GM18907 (cell line): ENCODE measurements at regions not wholly inside any gene's neighbourhood (a gene's known extent, or its start where the extent isn't known, plus 50 kb on each side); places are given as distances from the start of the nearest gene placed in this dataset.

ENCODE experiments used
- ATAC-seq: cut with Tn5 transposase; IDR thresholded peaks from one replicate; pipeline ENCODE4 v1.9.1; 2021; ENCODE audit warnings: mild to moderate bottlenecking, moderate library complexity; ENCODE audit not compliant: unreplicated experiment

DNA sequence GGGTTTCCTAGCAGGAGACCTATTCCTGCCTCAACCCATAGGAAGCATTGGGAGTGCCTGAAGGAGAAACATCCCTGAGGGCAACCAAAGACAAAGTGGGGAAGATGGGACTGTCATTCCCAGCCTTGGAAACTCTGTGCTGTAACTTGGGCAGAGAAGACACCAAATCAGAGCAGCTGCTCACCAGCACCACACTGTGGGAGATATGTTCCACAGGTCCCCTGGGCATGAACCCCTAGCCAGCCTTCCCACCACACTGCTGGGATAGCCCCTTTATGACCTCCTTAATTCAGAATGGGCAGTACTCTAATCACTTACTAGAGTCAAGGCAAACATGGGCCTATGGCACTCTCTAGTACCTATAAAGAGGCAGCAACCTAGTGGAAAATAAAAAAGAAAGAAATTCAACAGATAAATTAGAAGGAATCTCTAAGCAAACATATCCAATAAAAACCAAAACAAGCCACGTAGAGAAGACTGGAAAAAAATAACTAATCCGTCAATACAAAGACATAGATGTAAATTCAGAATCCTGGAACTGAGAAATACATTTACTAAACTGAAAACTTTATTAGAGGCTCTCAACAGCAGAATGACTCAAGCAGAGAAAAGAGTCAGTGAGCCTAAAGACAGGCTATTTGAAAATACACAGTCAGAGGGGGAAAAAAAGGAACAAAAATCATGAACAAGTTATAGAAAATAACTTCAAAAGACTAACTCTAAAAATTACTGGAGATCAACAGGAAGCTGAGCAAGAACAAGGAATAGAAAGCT lies 878.4 kb upstream of the FRG1 start:
- no peak for ATAC-seq

DNA sequence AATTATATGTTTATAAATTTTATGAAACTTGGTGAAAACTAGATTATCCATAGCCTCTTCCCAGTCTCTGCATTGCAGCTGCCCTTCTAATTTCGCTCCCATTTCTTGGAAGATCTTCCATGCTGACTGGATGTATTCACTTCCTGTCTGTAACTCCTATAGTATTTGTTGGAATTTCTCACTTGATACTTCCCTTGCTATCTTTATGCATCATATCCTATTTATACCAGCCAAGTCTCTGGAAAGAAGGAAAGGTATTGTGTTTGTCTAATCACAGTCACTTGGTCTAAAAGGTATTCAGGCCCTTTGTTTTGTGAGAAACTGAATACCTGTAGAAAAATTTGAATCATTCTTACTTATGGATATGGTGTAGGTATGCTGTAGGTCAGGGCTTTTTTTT lies 870.9 kb upstream of the FRG1 start:
- ATAC-seq: no peak

DNA sequence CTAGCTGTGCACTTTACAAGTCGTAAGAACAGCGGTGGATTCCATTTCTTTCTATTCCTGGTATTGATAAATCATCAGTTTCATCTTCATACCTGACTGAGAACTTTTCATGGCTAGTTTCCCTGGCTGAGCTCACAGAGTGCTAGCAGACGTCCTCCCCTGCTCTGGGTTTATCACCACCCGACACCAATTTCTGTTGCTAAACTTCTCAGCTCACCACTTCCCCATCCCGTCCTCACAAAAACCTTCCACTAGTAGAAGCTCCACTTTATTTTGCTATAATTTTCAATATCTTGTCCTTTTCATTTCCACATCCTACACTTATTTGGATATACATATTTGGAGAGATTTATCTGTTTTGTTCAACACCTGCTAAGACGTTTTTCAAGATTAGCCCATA lies 869.4 kb upstream of the FRG1 start:
- ATAC-seq: no peak

DNA sequence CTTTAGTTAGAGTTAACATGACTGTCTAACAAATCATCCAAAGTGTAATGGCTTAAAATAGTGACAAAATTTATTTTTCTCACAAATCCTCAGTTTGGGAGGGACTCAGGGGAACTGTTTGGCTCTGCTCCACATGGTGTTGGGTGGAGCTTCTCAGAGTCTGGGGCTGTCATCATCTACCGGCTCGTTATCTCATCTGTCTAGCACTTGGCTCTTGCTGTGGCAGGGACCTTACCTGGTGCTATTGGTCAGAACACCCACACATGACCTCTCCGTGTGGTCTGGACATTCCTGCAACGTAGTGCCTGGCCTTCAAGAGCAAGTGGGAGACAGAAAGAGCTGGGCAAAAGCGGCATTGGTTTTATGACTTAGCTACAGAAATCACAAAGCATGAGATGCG lies 866.9 kb upstream of the FRG1 start:
- no peak for ATAC-seq

DNA sequence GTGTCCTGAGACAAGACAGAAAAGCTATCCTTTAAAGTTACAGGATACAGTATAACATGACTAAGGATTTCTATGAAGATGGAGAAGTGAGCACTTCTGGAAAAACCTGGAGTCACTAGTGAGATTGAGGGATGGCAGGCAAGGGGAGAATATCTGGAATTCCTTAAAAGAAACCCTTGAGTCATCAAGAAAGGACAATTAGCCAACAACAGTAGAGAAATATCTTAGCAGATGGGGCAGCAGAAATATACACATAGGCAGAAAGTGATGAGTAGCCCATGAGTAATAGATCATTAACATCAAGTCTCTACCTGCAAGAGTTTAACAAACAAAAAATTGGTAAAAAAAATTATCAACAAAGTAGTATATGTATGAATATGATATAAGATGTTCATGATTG lies 858.8 kb upstream of the FRG1 start:
- ATAC-seq: no peak

DNA sequence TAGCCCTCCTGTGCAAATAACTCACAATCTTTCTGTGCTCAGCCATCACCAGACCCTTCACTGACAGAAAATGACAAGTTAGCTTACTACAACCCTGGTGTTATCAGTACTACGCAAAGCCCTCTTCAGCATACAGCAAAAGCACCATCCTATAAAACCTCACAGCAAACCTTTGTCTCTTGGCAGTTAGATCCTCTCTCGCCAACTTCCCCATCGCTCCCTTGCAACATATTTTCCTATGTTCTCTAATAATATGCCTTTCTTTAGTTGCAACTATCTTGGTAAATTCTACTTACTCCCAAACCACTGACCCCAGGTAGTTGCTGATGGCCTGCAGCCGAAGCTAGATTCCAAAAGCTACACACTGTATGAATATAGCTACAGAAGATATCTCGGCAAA lies 856.9 kb upstream of the FRG1 start:
- no peak for ATAC-seq

DNA sequence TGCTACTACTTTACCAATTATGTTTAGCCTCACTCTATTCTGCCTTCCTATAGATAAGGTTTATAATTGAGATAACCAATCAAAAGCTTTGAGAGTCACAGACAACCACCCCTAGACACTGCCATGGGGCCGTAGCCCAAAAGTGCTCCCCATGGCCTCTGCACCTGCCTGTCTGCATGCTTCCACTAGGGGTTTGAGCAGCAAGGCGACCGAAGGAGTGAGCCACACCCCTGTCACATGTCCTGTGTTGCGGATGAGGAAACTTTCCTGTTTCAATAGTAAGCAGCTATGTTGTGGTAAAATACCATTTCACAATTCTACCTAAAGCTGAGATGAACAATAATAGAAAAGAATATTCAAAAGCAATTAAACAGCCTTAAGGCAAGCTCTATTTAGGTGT lies 856.0 kb upstream of the FRG1 start:
- no peak for ATAC-seq

DNA sequence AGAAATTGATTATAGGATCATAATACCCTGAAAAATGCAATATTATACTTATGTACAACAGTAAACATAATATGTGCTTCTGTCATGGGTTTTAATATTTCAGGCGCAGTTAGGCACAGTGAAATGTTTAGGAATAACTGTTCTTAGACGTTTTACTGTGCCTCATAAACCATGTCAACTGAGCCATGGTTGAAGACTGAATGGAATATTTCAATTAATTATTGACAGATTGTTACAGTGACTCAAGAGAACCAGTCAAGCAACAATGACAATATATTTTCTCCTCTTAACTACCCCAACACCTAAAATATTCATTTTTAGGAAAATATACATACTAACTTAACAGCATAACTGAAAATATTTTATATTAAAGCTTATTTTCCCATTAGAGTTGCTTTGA lies 852.7 kb upstream of the FRG1 start:
- no peak for ATAC-seq

DNA sequence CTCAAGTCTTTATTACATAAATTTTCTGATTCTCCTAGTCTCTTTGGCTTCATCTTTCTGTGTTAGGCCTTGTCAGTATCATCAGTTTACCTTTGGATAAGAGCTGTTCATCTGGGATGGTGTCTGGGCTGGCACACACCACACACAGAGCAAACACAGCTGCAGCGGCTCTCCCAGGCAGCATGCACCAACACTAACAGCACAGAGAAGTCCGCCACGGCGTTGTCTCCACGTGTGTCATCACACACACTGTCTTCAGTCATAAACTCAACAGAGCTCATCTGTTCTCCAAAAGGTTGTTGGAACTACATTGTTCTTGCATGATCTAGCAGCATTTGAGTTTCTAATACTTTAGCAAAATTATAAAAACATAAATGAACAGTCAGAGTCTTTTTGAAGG lies 851.9 kb upstream of the FRG1 start:
- no peak for ATAC-seq

DNA sequence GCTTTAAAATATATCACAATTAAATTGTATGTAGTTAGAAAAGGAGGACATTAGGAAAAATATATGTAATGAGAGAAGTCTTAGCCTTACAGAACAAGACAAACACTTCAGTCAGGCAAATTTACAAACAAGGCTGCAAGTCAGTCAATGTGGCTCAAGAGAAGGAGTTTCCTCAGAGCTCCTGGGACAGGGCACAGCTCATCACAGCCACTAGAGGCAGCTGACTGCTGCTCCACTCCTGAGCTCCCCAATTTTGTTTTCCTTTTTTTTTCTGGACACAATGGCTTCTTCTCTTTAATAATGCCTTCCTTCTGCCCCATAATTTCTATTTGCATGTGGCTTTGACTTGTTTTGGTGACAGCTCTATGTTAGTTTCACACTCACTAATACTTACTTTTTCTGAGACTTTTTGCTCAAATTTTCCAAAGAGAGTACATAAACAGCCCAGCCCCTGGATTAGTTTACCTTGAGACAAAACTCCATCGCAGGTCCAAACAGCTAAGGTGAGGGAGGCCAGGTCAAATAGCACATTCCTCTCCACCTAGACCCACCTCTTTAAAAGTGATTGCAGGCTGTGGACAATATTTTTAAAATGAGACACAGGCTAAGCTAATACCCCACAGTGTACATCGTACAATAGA lies 850.4 kb upstream of the FRG1 start:
- ATAC-seq: no peak

DNA sequence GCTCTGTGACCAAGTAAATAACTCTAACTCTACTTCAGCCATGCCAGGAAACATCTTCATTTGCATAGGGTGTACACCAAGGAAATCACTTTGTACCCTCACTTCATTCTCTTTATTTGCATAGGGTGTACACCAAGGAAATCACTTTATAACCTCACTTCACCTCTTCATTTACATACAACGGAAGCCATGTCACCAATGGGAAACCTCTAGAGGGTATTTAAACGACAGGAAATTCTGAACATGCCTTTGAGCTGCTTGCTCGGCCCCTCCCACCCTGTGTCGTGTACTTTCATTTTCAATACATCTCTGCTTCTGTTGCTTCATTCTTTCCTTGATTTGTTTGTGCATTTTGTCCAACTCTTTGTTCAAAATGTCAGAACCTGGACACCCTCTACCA lies 848.1 kb upstream of the FRG1 start:
- ATAC-seq: no peak

DNA sequence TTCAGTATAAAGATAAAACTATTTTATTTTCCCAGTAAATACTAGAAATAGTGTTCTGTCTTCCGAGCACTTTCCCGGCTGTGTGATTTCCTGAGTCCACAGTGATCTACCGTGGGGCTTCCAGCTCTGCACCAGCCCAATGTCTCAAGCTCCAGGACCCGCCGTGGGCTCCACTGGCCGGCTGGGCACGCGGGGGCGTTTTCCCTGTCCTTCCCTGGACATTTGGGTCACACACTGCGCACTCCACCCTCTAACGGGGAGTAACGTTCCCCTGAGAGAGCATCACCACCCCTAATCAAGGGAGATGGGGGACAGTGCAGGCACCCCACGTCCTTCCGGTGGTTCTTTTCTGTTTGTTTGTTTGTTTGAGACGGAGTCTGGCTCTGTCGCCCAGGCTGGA lies 844.6 kb upstream of the FRG1 start:
- ATAC-seq: no peak

DNA sequence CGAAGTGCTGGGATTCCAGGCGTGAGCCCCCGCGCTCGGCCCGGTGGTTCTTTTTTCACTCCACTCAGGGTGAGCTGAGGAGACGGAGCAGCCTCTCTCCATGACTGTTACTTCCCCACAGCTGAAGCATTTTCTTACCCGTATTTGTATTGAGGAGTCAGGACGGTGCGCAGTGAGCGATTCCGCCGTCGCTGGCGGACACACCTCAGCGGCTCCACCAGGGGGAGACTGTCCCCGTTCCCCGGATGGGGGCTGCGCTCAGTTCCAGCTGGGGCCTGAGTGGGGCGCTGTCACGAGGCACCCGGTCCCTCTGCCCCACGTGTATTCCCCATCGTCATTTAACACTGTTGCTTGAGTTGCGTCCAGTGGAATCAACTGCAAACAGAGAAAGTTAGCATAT lies 844.0 kb upstream of the FRG1 start:
- ATAC-seq: no peak

DNA sequence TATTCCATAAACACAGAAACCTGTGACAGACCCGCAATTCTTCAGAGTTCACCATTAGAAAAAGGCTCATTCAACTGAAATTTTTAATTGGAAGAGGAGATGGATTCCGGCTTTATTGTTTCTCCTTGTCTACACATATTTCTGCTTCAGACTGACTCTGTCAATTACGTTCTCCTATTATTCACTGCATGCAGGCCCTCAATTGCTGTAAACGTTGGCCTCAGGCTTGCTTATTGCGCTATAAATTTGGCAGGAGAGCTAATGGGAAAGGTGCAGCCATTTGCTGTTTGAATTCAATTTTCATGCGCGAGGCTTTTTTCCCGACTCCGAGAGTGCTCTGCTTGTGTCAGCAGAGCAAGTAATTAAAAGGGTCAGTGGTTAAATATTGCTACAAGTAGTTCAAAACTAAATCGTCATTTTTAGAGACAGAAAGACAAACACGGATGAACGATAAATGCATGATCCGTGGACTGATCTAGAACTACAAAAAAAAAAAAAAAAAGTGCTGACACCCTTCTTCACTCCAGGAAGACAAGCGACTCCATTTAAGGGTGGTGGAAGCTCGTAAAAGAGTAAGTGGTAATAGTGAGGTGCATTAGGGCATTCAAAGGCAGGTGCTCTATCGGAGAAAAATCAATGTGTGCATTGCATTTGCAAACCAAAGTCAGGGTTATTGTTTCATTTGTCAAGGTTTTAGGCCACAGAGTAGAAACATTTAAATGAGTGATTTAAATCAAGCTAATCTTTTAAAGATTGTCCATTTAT lies 841.6 kb upstream of the FRG1 start:
- ATAC-seq: no peak

DNA sequence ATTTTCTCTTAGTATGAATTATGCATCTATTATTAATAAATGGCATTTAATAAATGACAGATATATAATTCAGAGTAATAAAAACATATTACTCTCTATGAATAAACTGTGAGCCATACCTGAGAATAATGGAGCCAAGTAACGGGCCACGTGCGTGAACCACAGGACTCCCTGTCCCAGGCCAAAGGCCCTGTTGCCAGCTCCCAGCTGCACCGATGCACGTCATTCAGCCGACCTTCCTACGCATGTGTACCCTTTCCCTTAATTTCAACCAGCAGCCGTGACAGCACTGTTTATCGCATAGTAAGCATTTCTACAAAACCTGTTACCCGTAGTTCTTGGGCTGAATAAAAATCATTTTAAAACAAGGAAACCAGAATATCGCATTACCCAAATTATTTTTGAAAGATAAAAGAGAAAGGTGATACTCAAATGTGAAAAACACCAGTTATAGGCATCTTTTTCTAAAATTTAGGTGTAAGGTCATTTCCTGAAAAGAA lies 827.2 kb upstream of the FRG1 start:
- no peak for ATAC-seq

DNA sequence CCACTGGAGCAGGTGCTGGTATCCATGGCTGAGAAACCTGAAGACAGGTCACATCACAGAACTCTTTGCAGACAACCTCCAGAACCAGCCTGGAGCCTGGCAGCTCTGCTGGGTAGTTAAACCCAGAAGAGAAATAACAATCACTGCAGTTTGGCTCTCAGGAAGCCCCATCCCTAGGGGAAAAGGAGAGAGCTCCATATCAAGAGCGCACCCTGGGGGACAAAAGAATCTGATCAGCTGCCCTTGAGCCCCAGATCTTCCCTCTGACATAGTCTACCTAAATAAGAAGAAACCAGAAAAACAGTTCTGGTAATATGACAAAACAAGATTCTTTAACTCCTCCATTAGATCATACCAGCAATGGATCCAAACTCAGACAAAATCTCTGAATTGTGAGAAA lies 823.2 kb upstream of the FRG1 start:
- ATAC-seq: no peak

DNA sequence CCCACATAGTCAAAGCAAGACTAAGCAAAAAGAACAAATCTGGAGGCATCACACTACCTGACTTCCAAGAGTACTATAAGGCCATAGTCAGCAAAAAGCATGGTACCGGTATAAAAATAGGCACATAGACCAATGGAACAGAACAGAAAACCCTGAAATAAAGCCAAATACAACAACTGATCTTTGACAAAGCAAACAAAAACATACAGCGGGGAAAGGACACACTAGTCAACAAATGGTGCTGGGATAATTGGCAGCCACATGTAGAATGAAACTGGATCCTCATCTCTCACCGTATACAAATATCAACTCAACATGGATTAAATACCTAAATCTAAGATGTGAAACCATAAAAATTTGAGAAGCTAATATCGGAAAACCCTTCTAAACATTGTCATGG lies 819.3 kb upstream of the FRG1 start:
- ATAC-seq: no peak

DNA sequence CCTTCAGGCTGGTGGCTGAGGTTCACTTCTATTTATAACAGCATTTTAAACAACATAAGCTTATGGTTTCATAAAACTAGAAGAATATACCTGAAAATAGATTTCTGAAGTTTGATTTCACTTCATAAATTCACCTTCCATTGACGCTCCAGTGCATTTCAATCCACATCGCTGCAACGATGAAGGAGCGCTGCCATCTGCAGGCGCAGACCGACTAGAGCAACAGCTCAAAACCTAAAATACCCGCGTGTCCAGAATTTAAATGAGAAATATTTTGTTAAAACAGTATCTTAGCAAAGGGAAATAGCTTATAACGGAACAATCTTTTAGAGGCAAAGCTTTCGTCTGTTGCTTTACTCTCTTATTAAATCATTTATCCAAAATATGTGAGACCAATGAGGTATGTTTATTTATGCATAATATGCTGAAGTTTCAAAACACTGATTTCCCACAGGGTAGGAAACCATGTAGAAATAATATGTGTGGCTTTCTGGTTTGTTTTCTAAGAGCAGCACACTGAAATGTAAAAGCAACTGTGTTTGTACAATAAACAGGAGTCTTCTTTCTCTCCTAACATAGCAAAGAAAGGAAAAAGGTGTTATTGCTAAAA lies 816.4 kb upstream of the FRG1 start:
- no peak for ATAC-seq

DNA sequence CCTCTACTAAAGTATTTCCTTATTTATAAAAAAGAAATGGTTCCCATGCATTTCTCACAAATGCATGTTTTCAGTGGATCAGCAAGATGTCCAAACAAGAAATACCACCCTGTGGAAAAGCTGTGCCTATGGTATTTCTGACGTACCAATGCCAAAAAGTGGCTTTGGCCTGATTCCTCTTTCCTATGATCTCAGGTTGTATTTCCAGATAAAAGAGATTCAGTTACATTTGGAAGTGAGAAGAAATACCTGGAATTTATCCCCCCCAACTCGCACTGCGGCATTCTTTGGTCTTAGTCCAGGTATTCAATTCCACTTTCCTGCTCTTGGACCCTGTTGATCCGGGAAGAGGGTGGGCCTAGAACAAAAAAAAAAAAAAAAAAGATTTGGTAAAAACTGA lies 815.9 kb upstream of the FRG1 start:
- ATAC-seq: no peak

DNA sequence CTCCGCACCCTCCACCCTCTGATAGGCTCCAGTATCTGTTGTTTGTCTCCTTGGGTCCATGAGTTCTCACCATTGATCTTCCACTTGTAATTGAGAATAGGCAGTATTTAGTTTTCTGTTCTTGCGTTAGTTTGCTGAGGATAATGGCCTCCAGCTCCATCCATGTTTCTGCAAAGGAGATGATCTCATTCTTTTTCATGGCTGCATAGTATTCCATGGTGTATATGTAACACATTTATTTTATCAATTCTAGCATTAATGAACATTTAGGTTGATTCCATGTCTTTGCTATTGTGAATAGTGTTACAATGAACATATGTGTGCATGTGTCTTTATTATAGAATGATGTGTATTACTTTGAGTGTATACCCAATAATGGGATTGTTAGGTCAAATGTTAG lies 814.6 kb upstream of the FRG1 start:
- ATAC-seq: no peak

DNA sequence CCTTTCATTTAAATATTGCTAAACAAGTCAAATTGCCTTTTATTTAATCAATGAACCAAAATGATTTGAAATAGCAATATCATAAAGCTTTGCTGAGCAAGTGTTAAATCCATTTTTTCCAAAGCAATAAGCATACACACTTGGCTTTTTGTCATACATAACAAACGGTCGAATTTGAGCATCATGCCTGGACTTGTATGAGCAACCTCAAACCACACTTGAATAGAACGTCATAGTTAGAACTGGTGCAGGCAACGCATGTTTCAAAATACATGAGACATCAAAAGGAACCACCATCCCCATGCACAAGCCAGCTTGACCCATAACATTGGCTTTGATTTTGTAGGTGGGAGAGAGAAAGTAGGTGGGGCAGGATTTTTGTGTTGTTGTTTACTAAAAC lies 812.3 kb upstream of the FRG1 start:
- no peak for ATAC-seq
